Parathyroid adenoma (tissue), 2 donors: ENCODE measurements at regions not wholly inside any gene's neighbourhood (a gene's known extent, or its start where the extent isn't known, plus 50 kb on each side); places are given as distances from the start of the nearest gene placed in this dataset.

Experiments used
- H2AFZ ChIP-seq: fragments of 300-600 bp; sonication (generic); one replicate; pipeline ENCODE4 v1.7.0; 2017; ENCODE audit warnings: antibody characterized with exemption, mild to moderate bottlenecking
- H3K27ac ChIP-seq: fragments of 300-600 bp; sonication (generic); one replicate; pipeline ENCODE4 v1.7.0; 2017
- H3K27me3 ChIP-seq: fragments of 300-600 bp; sonication (generic); one replicate; pipeline ENCODE4 v1.7.0; 2017; ENCODE audit warnings: low read length; ENCODE audit not compliant: control insufficient read depth, insufficient read depth
- H3K36me3 ChIP-seq: fragments of 300-600 bp; sonication (generic); one replicate; pipeline ENCODE4 v1.7.0; 2017; ENCODE audit warnings: low read length; ENCODE audit not compliant: control insufficient read depth, insufficient read depth
- H3K4me1 ChIP-seq: fragments of 300-600 bp; sonication (generic); one replicate; pipeline ENCODE4 v1.7.0; 2017; ENCODE audit warnings: control low read depth
- H3K4me2 ChIP-seq: fragments of 300-600 bp; sonication (generic); one replicate; pipeline ENCODE4 v1.7.0; 2017; ENCODE audit warnings: low read length
- H3K4me3 ChIP-seq: fragments of 300-600 bp; sonication (generic); one replicate; pipeline ENCODE4 v1.7.0; 2017; ENCODE audit warnings: low read depth, low read length
- H3K79me2 ChIP-seq: fragments of 300-600 bp; sonication (generic); one replicate; pipeline ENCODE4 v1.7.0; 2017; ENCODE audit warnings: control low read depth
- H3K9ac ChIP-seq: fragments of 300-600 bp; sonication (generic); one replicate; pipeline ENCODE4 v1.7.0; 2017; ENCODE audit warnings: mild to moderate bottlenecking
- H3K9me3 ChIP-seq: fragments of 300-600 bp; sonication (generic); one replicate; pipeline ENCODE4 v1.7.0; 2017; ENCODE audit warnings: low read length; ENCODE audit not compliant: control insufficient read depth
- CTCF ChIP-seq: fragments of 300-600 bp; sonication (generic); IDR thresholded peaks from one replicate; pipeline ENCODE4 v1.7.0; 2017; ENCODE audit warnings: antibody characterized with exemption, mild to moderate bottlenecking
- donor health status: primary hyperparathyroidism.

DNA sequence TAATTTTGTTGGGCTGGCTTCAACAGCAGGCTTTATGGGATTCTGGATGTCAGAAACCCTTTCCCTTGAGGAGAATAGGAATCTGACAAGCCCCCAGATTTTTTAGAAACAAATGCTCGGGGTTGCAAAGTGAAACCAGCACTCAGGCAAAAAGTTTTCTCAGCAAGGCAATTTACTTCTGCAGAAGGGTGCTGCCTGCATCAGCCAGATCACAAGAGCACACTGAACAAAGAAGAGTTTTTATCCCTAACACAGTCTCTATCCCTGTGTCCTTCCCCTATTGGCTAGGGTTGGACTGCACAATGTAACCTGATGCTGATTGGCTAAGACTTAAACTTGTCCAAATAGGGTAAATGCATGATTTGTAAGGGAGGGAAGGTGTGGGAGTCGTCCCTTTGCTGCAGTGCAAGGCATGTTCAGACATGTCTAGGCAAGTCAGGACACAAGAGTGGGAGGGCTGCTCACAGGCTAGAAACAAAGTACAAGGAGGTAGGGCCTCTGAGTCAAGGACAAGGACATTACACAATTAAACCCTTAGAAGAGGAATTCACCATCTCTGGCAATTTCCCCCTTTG is 175.8 kb downstream of the CCNG2 start:
- no peak for TF ChIP-seq CTCF

GRCh38 chr4:77336411-77337142 is 179.6 kb downstream of the CCNG2 start:
- Histone ChIP-seq H3K27me3 (no peaks in the 10 kb centered on the region), H3K36me3 (no peaks in the 10 kb centered on the region), H3K9ac (no peak overlapping the region), H3K4me2 (no peak overlapping the region), H3K79me2 (no peaks in the 10 kb centered on the region), H3K27ac (no peak overlapping the region), H3K9me3 (no peaks in the 10 kb centered on the region), H3K4me3 (no peak overlapping the region), H3K4me1 (no peaks in the 10 kb centered on the region), H2AFZ (no peak overlapping the region)
- no peak for TF ChIP-seq CTCF

More for the DNA sequence above, 175.8 kb downstream of the CCNG2 start:
- Histone ChIP-seq H3K9ac (no peak overlapping the region), H3K9me3 (no peaks in the 10 kb centered on the region), H2AFZ (no peak overlapping the region), H3K4me2 (no peak overlapping the region), H3K79me2 (no peaks in the 10 kb centered on the region), H3K27ac (no peak overlapping the region), H3K4me3 (no peak overlapping the region), H3K4me1 (no peaks in the 10 kb centered on the region), H3K27me3 (no peaks in the 10 kb centered on the region), H3K36me3 (no peaks in the 10 kb centered on the region)

- Histone ChIP-seq H3K27ac (no peak overlapping the region), H3K79me2 (no peaks in the 10 kb centered on the region), H3K9me3 (no peaks in the 10 kb centered on the region), H3K4me2 (no peak overlapping the region), H3K9ac (no peak overlapping the region), H3K36me3 (no peaks in the 10 kb centered on the region), H2AFZ (no peak overlapping the region), H3K4me1 (no peaks in the 10 kb centered on the region), H3K27me3 (no peaks in the 10 kb centered on the region), H3K4me3 (no peak overlapping the region)
- no peak for TF ChIP-seq CTCF
These were observed 185.3 kb downstream of the CCNG2 start for GRCh38 chr4:77342170-77342810.

DNA sequence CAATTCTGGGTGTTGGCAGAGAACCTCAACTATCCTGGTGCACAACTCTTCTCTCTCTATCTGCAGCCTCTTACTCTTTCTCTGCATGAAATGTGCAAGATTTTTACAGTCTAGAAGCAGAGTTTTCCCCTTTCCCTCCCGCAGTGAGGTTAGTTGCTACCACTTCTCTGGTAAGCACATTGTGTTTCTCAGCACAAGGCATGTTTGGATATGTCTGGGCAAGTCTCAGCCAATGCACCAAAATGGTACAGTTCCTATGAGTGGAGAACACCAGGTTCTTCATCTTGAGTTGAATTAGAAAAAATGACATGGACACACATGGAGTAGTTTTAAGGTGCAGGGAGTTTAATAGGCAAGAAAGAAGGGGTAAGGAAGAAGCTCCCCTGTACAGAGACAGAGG is 187.0 kb downstream of the CCNG2 start:
- Histone ChIP-seq H2AFZ (no peak overlapping the region), H3K9me3 (no peaks in the 10 kb centered on the region), H3K27ac (no peak overlapping the region), H3K9ac (no peak overlapping the region), H3K36me3 (no peaks in the 10 kb centered on the region), H3K79me2 (no peaks in the 10 kb centered on the region), H3K27me3 (no peaks in the 10 kb centered on the region), H3K4me1 (no peaks in the 10 kb centered on the region), H3K4me3 (no peak overlapping the region), H3K4me2 (no peak overlapping the region)
- no peak for TF ChIP-seq CTCF
